ENCODE measurements at regions not wholly inside any gene's neighbourhood (a gene's known extent, or its start where the extent isn't known, plus 50 kb on each side); places are given as distances from the start of the nearest gene placed in this dataset.

- TF ChIP-seq THRB (CRISPR knock-in tag; conservative IDR thresholded peaks at IDR 0.05) (no peak), NKRF (IDR thresholded peaks at IDR 0.05; ENCODE audit: borderline replicate concordance) (no peak)
Measured at GRCh38 chrX:20418379-20419150, 151.9 kb upstream of the RPS6KA3 start (continued).

GRCh38 chrX:20414762-20415445 is 148.2 kb upstream of the RPS6KA3 start:
- H2AFZ ChIP-seq (ENCODE audit: low read depth, low read length) = no peak overlapping the region
- FAIRE-seq (no peak), ATAC-seq (no peak), DNase-seq (ENCODE audit: extremely low read depth in 1 of 4, low spot score in 3 of 4) (no peak)
- H3K79me2 ChIP-seq (ENCODE audit: control insufficient read depth, insufficient read depth, low read length) = no peaks in the 10 kb centered on the region
- 2% methylated on average over 7 of the region's 9 CpGs for WGBS (ENCODE audit: insufficient coverage, low coverage, missing lambda C conversion rate)
- no peaks in the 10 kb centered on the region for H3K9me3 ChIP-seq (replicated peaks; ENCODE audit: control insufficient read depth, insufficient read depth, low read depth, low read length)
- in situ Hi-C loops (cut with MboI) = no loop called here
- CTCF ChIA-PET (ENCODE audit: low intra/inter-chr PET ratio) = no interaction called here
- H3K27me3 ChIP-seq (ENCODE audit: control insufficient read depth in 2 of 2, insufficient read depth in 2 of 2, low read length in 2 of 2) = peaks cover 2 to 13% of the 10 kb centered on the region in 2 experiments; a peak in 4 of 5 replicates
- H3K36me3 ChIP-seq (ENCODE audit: control insufficient read depth, insufficient read depth, low read length) = no peaks in the 10 kb centered on the region
- no peaks in the 10 kb centered on the region for H3K9me1 ChIP-seq (ENCODE audit: control insufficient read depth, insufficient read depth, low read length)
- H3K4me3 ChIP-seq = no peak overlapping the region
- POLR2A ChIA-PET = interaction anchor here (0.5 to 0.6 kb wide), 2 partner anchors 215 to 412 kb away, joined by 3 read pairs; no protein-coding TSS in a partner anchor
- no peaks in the 10 kb centered on the region; the same call in 1 of the 2 replicates for H4K20me1 ChIP-seq (replicated peaks; ENCODE audit: control insufficient read depth, insufficient read depth, low read length)
- H3K4me2 ChIP-seq (ENCODE audit: insufficient read depth, low read length) = no peak overlapping the region
- no peak overlapping the region for H3K27ac ChIP-seq (ENCODE audit: extremely low read depth, low read depth, low read length)
- no peaks in the 10 kb centered on the region for H3K4me1 ChIP-seq (replicated peaks in 1 of 2; ENCODE audit: control insufficient read depth in 2 of 2, insufficient read depth in 2 of 2, low read length in 2 of 2)
- intact Hi-C loops (cut with micrococcal nuclease) = no loop called here
- H3K9ac ChIP-seq (ENCODE audit: insufficient read depth in 1 of 2, low read depth in 2 of 2, low read length in 2 of 2) = no peak overlapping the region
- no TSS peak for BruUV-seq (replicated peaks)
- TF ChIP-seq E2F1 (CRISPR knock-in tag; IDR thresholded peaks at IDR 0.05) = no peak
- TF ChIP-seq KHSRP (IDR thresholded peaks at IDR 0.05) = no peak
- no peak for TF ChIP-seq PHF20 (IDR thresholded peaks at IDR 0.05; ENCODE audit: partially characterized antibody)
- TF ChIP-seq MCM3 (IDR thresholded peaks at IDR 0.05) = no peak

Data from K562 (cell line).